Endothelial cell of umbilical vein (primary cell): ENCODE measurements at regions not wholly inside any gene's neighbourhood (a gene's known extent, or its start where the extent isn't known, plus 50 kb on each side); places are given as distances from the start of the nearest gene placed in this dataset.

ENCODE experiments used
- BruUV-seq: library from RNA; stranded (reverse); fragments of 400-500 nt; replicated peaks from 2 replicates; lab custom pipeline; 2021; lab: Mats Ljungman, UMichigan
- CTCF ChIA-PET: fragments of 300-600, 350-600 bp; sonication (Branson Sonifier 250); formaldehyde crosslinking; loops from one replicate; lab custom pipeline; 2021; ENCODE audit warnings: antibody characterized with exemption, inconsistent platforms; lab: Charles Lee
- POLR2A ChIA-PET: fragments of 300-600, 350-600 bp; sonication (Branson Sonifier 250); formaldehyde crosslinking; loops from one replicate; lab custom pipeline; 2021; ENCODE audit warnings: antibody characterized with exemption, inconsistent platforms; lab: Charles Lee
- DNase-seq: peaks from one replicate; pipeline ENCODE4 v3.0.0-alpha.2; 2011; ENCODE audit warnings: low read depth, low spot score
- FAIRE-seq: peaks from 2 replicates; lab custom pipeline; 2011; peaks lifted over from hg19 to GRCh38; lab: Jason Lieb, UNC
- H2AFZ ChIP-seq: 2 replicates; pipeline ENCODE4 v1.6.0; 2012; ENCODE audit warnings: low read depth, low read length, control low read depth, inconsistent platforms
- H3K27ac ChIP-seq: 2 replicates; pipeline ENCODE4 v1.5.1; 2011; ENCODE audit warnings: low read depth, mild to moderate bottlenecking, control low read depth, low read length, moderate library complexity; ENCODE audit not compliant: insufficient read depth
- H3K27me3 ChIP-seq, 2 experiments: 2 replicates each; pipeline versions ENCODE4 v1.6.0 to v1.6.1; 2011; ENCODE audit warnings: low read length in 2 of 2, mixed read lengths in 1 of 2; ENCODE audit not compliant: control insufficient read depth in 2 of 2, insufficient read depth in 2 of 2
- H3K36me3 ChIP-seq, 2 experiments: 2 replicates in 1 of 2; 3 replicates in 1 of 2; pipeline ENCODE4 v1.5.1; 2011; ENCODE audit warnings: low read length in 2 of 2, mild to moderate bottlenecking in 1 of 2, moderate library complexity in 1 of 2; ENCODE audit not compliant: control insufficient read depth in 2 of 2, insufficient read depth in 2 of 2; ENCODE audit errors: extremely low read depth in 1 of 2
- H3K4me1 ChIP-seq: 3 replicates; pipeline ENCODE4 v1.5.1; 2011; ENCODE audit warnings: mild to moderate bottlenecking, low read length; ENCODE audit not compliant: control insufficient read depth, insufficient read depth; ENCODE audit errors: extremely low read depth
- H3K4me2 ChIP-seq: 2 replicates; pipeline ENCODE4 v1.6.1; 2011; ENCODE audit warnings: low read length, control low read depth, mixed read lengths; ENCODE audit not compliant: insufficient read depth
- H3K4me3 ChIP-seq, 3 experiments: fragments of 200-600 bp in 1 of 3; sonication (generic), shearing (Covaris generic) in 1 of 3; replicated peaks in 1 of 3; 2 replicates each; pipeline ENCODE4 v1.5.1; 2011 to 2016; ENCODE audit warnings: control low read depth in 3 of 3, low read length in 3 of 3, mild to moderate bottlenecking in 2 of 3, inconsistent platforms in 1 of 3, low read depth in 1 of 3, moderate library complexity in 1 of 3; ENCODE audit not compliant: insufficient read depth in 1 of 3
- H3K79me2 ChIP-seq: 2 replicates; pipeline ENCODE4 v1.6.0; 2012; ENCODE audit warnings: low read length, inconsistent platforms; ENCODE audit not compliant: control insufficient read depth, insufficient read depth
- H3K9ac ChIP-seq: replicated peaks from 2 replicates; pipeline ENCODE3; 2011; ENCODE audit warnings: low read length, control low read depth; ENCODE audit not compliant: insufficient read depth; ENCODE audit errors: extremely low read depth
- H3K9me1 ChIP-seq: replicated peaks from 3 replicates; pipeline ENCODE4 v1.6.0; 2011; ENCODE audit warnings: mild to moderate bottlenecking, low read length; ENCODE audit not compliant: control insufficient read depth, insufficient read depth; ENCODE audit errors: extremely low read depth
- H3K9me3 ChIP-seq: replicated peaks from 2 replicates; pipeline ENCODE4 v1.5.1; 2012; ENCODE audit warnings: low read length, inconsistent platforms; ENCODE audit not compliant: control insufficient read depth, insufficient read depth
- H4K20me1 ChIP-seq: replicated peaks from 2 replicates; pipeline ENCODE3; 2011; ENCODE audit warnings: mild to moderate bottlenecking, low read length; ENCODE audit not compliant: control insufficient read depth, insufficient read depth; ENCODE audit errors: extremely low read depth
- EZH2 ChIP-seq: IDR thresholded peaks from 2 replicates; pipeline ENCODE4 v1.6.1; 2012; ENCODE audit warnings: borderline replicate concordance, low read depth, mild to moderate bottlenecking, moderate library complexity, low read length, inconsistent platforms; ENCODE audit not compliant: severe bottlenecking
- FOS ChIP-seq: IDR thresholded peaks from 2 replicates; pipeline ENCODE4 v1.6.1; 2011; ENCODE audit warnings: mild to moderate bottlenecking, low read length, moderate library complexity, borderline replicate concordance; ENCODE audit not compliant: insufficient read depth
- GATA2 ChIP-seq: IDR thresholded peaks from 2 replicates; pipeline ENCODE4 v1.7.0; 2011; ENCODE audit warnings: low read depth, mild to moderate bottlenecking, moderate library complexity, mixed read lengths, low read length; ENCODE audit not compliant: insufficient read length, insufficient read depth
- JUN ChIP-seq: IDR thresholded peaks from 2 replicates; pipeline ENCODE4 v1.6.1; 2011; ENCODE audit warnings: borderline replicate concordance, low read depth; ENCODE audit not compliant: insufficient read length, insufficient read depth
- POLR2A ChIP-seq: IDR thresholded peaks from 2 replicates; pipeline ENCODE4 v1.6.1; 2012; ENCODE audit warnings: low read depth, mild to moderate bottlenecking, control low read depth, low read length
- POLR2AphosphoS5 ChIP-seq: IDR thresholded peaks from 2 replicates; pipeline ENCODE4 v1.6.1; 2012; ENCODE audit warnings: low read depth, mild to moderate bottlenecking, control low read depth, low read length, moderate library complexity; ENCODE audit not compliant: insufficient read depth
- dilution Hi-C: fragments of 300-500 bp; cut with MboI; formaldehyde crosslinking; loops from one replicate; pipeline ENCODE4 v1.15.0; 2019; ENCODE audit warnings: low sequenced_read_pairs; ENCODE audit not compliant: extremely low pct_ligation_motif_present
- intact Hi-C: fragments of 100-400 bp; cut with micrococcal nuclease; formaldehyde crosslinking; loops from one replicate; pipeline ENCODE4 v1.10.0; 2022
- TF ChIP-seq, protein P1 (sequence below): IDR thresholded peaks from 2 replicates; pipeline ENCODE4 v1.6.1; 2011; ENCODE audit not compliant: insufficient read depth, insufficient read length
- TF ChIP-seq, protein P2 (sequence below), 2 donors: IDR thresholded peaks; 1 replicate in 1 of 2; 2 replicates in 1 of 2; pipeline ENCODE4 v1.5.1; 2011; ENCODE audit warnings: low read length in 2 of 2, mild to moderate bottlenecking in 2 of 2, moderate library complexity in 2 of 2, control low read depth in 1 of 2, inconsistent platforms in 1 of 2, low read depth in 1 of 2; ENCODE audit not compliant: insufficient read depth in 1 of 2; ENCODE audit errors: extremely low read depth in 1 of 2

DNA sequence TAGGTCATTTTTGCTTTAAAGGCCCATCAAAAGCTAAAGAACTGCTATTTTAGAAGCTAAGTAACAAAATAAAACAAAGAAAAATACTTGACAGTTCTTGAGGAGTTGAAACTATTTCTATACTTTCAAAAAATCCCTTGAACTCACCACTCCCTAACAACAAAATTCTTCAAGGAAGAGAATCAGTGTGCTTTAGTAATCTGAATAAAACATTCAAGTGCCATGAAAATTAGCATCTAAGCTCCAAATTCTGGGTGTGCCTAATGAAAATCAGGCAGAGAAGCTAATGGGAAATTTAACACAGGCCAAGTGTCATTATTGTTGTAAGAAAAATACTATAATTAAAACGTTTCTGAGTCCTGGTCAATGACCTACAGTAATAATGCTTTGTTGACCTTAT is 456.3 kb downstream of the ZEB2 start:
- H3K79me2 ChIP-seq = no peaks in the 10 kb centered on the region
- TF ChIP-seq GATA2 (no peak), JUN (no peak), POLR2A (no peak), POLR2AphosphoS5 (no peak), EZH2 (no peak), FOS (no peak)
- TF ChIP-seq, protein P1, sequence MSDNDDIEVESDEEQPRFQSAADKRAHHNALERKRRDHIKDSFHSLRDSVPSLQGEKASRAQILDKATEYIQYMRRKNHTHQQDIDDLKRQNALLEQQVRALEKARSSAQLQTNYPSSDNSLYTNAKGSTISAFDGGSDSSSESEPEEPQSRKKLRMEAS = no peak
- TF ChIP-seq, protein P2, sequence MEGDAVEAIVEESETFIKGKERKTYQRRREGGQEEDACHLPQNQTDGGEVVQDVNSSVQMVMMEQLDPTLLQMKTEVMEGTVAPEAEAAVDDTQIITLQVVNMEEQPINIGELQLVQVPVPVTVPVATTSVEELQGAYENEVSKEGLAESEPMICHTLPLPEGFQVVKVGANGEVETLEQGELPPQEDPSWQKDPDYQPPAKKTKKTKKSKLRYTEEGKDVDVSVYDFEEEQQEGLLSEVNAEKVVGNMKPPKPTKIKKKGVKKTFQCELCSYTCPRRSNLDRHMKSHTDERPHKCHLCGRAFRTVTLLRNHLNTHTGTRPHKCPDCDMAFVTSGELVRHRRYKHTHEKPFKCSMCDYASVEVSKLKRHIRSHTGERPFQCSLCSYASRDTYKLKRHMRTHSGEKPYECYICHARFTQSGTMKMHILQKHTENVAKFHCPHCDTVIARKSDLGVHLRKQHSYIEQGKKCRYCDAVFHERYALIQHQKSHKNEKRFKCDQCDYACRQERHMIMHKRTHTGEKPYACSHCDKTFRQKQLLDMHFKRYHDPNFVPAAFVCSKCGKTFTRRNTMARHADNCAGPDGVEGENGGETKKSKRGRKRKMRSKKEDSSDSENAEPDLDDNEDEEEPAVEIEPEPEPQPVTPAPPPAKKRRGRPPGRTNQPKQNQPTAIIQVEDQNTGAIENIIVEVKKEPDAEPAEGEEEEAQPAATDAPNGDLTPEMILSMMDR (IDR thresholded peaks at IDR 0.05; ENCODE audit: extremely low read depth in 1 of 2, insufficient read depth in 1 of 2, low read depth in 1 of 2, low read length in 2 of 2) = no peak
- POLR2A ChIA-PET = no interaction called here
- no peaks in the 10 kb centered on the region for H3K36me3 ChIP-seq
- dilution Hi-C loops (no loop called here), intact Hi-C loops (no loop called here)
- H3K9me3 ChIP-seq = no peaks in the 10 kb centered on the region
- BruUV-seq = no TSS peak
- no peak overlapping the region for H3K4me3 ChIP-seq
- DNase-seq = no peak
- no peak overlapping the region for H3K4me2 ChIP-seq
- H3K4me1 ChIP-seq = no peaks in the 10 kb centered on the region
- H3K27ac ChIP-seq = no peak overlapping the region
- no peak for FAIRE-seq
- no peaks in the 10 kb centered on the region for H3K27me3 ChIP-seq
- no peaks in the 10 kb centered on the region for H3K9me1 ChIP-seq
- CTCF ChIA-PET = no interaction called here
- H3K9ac ChIP-seq = no peak overlapping the region
- no peaks in the 10 kb centered on the region for H4K20me1 ChIP-seq
- H2AFZ ChIP-seq = no peak overlapping the region
